ENCODE measurements at regions not wholly inside any gene's neighbourhood (a gene's known extent, or its start where the extent isn't known, plus 50 kb on each side); places are given as distances from the start of the nearest gene placed in this dataset.

DNA sequence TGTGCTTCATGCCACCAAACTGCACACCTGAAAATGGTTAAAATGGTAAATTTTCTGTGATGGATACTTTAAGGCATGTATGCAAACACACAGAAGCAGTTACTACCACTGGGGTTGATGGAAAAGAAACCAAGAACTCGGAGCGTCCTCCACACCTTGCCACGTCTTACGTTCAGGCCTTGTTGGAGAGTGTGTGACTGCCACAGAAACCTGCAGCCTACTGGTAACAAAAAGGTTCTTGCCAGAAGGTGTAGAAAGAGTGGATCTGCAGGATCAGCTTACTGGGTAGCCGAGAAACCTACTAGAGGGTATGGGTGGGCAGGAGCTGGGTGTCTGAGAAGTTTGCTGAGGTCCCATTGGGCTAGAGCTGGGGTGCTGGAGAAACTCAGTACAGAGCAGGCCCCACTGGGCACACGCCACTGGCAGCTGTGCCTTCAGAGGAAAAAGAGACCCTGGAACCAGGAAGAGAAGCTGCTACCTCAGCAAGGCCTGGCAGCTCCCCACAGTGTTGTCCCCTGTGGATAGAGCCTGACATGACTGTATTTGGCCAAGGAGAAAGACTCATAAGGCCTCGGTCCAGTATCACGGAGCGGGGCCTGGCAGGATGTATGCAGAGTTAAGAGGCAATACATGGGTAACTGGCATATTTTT, 204.6 kb downstream of the SEC14L1 start:
- POLR2A ChIA-PET (ENCODE audit: low non-redundant PET) = no interaction called here
- TF ChIP-seq, protein P1, sequence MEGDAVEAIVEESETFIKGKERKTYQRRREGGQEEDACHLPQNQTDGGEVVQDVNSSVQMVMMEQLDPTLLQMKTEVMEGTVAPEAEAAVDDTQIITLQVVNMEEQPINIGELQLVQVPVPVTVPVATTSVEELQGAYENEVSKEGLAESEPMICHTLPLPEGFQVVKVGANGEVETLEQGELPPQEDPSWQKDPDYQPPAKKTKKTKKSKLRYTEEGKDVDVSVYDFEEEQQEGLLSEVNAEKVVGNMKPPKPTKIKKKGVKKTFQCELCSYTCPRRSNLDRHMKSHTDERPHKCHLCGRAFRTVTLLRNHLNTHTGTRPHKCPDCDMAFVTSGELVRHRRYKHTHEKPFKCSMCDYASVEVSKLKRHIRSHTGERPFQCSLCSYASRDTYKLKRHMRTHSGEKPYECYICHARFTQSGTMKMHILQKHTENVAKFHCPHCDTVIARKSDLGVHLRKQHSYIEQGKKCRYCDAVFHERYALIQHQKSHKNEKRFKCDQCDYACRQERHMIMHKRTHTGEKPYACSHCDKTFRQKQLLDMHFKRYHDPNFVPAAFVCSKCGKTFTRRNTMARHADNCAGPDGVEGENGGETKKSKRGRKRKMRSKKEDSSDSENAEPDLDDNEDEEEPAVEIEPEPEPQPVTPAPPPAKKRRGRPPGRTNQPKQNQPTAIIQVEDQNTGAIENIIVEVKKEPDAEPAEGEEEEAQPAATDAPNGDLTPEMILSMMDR (conservative IDR thresholded peaks at IDR 0.05; ENCODE audit: low read depth) = no peak
- H3K27ac ChIP-seq = peak overlapping the region; percentile 45
- no peak for DNase-seq (ENCODE audit: low spot score)
- CTCF ChIA-PET = no interaction called here

DNA sequence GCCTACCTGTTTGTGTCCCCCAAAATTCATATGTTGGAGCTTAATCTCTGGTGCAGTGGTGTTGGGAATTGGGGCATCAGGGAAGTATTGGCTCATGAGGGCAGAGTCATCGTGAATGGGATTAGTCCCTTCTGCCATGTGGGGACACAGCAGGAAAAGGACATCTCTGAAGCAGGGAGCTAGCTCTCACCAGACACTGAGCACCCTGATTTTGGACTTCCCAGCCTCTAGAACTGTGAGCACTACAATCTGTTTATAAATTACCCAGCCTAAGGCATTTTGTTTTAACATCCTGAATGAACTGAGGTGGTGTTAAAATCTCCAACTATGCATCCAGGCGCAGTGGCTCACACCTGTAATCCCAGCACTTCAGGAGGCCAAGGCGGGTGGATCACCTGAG, 206.0 kb downstream of the SEC14L1 start:
- no peak for DNase-seq (ENCODE audit: low spot score)
- TF ChIP-seq, protein P1 (conservative IDR thresholded peaks at IDR 0.05; ENCODE audit: low read depth) = no peak
- H3K27ac ChIP-seq = peak overlapping the region; percentile 23; the same call in 1 of the 2 replicates
- POLR2A ChIA-PET (ENCODE audit: low non-redundant PET) = no interaction called here
- CTCF ChIA-PET = interaction anchor here (0.6 kb wide), 1 partner anchor 18 kb away, joined by 3 read pairs; no protein-coding TSS in a partner anchor

DNA sequence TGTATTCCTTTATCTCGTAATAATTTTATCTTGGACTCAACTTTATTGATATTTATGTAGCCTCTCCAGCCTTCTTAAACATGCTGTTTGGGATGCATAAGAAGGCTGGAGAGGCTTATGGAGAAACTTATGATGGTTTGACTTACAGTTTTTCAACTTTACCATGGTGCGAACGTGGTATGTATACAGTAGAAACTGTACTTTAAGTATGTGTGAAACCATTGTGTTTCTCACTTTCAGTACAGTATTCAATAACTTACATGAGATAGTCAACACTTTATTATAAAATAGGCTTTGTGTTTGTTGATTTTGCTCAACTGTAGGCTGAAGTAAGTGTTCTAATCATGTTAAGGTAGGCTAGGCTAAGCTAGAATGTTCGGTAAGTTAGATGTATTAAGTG, 206.8 kb downstream of the SEC14L1 start:
- H3K27ac ChIP-seq = no peak overlapping the region
- TF ChIP-seq, protein P1 (conservative IDR thresholded peaks at IDR 0.05; ENCODE audit: low read depth) = no peak
- DNase-seq (ENCODE audit: low spot score) = no peak
- ChIA-PET CTCF (no interaction called here), POLR2A (ENCODE audit: low non-redundant PET) (no interaction called here)

DNA sequence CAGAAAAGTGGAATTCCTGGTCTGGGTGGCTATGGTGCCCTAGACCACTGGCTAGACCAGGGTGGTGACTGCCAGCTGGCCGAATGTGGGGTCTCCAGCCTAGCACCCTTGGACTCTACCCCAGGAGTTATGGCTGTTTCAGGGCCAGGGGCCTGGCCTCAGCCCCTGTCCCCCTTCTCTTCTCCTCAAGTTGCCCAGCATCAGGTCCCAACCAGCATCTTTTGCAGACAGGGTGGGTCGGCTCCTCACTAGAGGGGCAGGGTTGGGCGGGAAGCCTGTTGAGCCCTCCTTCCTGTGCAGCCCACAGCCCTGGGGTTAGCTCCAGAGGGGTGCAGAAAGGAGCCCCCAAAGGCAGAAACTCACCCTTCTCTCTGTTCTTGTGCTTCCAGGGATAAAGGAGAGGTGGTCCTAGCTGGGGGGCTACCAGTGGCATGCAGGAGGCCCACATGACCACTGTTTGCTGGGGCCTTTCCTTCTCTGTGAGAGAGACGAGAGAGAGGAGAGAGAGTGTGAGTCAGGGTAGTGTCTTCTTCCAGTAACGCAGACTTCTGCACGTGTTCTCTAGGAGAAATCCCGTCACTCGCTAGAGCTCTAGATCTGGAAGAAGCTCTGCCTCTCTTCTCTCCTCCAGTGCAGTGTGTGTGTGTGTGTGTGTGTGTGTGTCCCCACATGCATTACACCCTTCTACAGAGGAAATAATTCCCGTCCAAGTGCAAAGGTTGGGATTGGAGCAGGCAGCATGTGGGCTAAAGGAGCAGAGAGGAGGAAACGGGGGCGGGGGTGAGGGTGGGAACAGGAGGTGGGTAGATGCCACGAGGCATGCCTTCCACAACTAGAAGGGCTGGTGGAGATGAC, 209.4 kb downstream of the SEC14L1 start:
- TF ChIP-seq, protein P1 (conservative IDR thresholded peaks at IDR 0.05; ENCODE audit: low read depth) = no peak
- ChIA-PET CTCF (no interaction called here), POLR2A (ENCODE audit: low non-redundant PET) (no interaction called here)
- no peak for DNase-seq (ENCODE audit: low spot score)
- peak overlapping the region; percentile 90 for H3K27ac ChIP-seq

DNA sequence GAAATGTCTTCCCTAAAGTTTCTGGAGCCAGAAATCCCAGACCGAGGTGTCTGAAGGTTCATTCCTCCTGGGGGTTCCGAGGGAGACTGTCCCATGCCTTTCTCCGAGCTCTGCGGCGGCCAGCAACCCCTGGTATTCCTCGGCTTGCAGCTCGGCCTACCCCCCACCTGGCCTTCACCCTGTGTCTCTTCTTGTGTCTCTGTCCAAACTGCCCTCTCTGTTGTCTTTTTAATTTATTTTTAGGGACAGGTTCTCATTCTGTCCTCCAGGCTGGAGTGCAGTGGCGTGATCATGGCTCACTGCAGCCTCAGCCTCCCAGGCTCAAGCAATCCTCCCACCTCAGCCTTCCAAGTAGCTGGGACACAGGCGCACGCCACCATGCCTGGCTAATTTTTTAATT, 211.7 kb downstream of the SEC14L1 start:
- CTCF ChIA-PET = no interaction called here

DNA sequence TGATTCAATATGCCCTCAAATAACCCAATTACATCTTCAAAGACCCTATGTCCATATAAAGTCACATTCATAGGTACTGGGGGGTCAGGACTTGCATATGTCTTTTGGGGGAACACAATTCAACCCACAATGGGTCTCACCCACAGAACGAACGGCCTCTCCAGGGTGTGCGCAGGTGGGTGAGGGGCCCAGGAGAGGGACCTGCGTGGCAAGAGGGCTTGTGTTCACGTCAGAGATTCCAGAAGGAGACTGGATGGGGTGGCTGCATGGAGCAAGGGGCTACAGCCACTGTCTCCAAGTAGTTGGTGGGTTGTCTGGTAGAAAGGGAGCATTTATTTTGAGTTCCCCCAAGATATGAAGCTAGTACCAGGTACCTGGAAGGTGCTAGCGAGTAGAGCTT, 212.2 kb downstream of the SEC14L1 start:
- ChIA-PET POLR2A (ENCODE audit: low non-redundant PET) (no interaction called here), CTCF (no interaction called here)
- no peak for DNase-seq (ENCODE audit: low spot score)
- TF ChIP-seq, protein P1 (conservative IDR thresholded peaks at IDR 0.05; ENCODE audit: low read depth) = no peak
- peak overlapping the region; percentile 90 for H3K27ac ChIP-seq

More for the DNA sequence above, 211.7 kb downstream of the SEC14L1 start:
- H3K27ac ChIP-seq = peak overlapping the region; percentile 90
- POLR2A ChIA-PET (ENCODE audit: low non-redundant PET) = no interaction called here
- DNase-seq (ENCODE audit: low spot score) = no peak
- TF ChIP-seq, protein P1 (conservative IDR thresholded peaks at IDR 0.05; ENCODE audit: low read depth) = no peak
